GM12872 (cell line): ENCODE measurements at regions not wholly inside any gene's neighbourhood (a gene's known extent, or its start where the extent isn't known, plus 50 kb on each side); places are given as distances from the start of the nearest gene placed in this dataset.

Experiments
- TF ChIP-seq, protein P1 (sequence below): IDR thresholded peaks from 3 replicates; pipeline ENCODE4 v1.5.1; 2011; ENCODE audit warnings: low read depth, mild to moderate bottlenecking, low read length, moderate library complexity; ENCODE audit not compliant: insufficient read depth

DNA sequence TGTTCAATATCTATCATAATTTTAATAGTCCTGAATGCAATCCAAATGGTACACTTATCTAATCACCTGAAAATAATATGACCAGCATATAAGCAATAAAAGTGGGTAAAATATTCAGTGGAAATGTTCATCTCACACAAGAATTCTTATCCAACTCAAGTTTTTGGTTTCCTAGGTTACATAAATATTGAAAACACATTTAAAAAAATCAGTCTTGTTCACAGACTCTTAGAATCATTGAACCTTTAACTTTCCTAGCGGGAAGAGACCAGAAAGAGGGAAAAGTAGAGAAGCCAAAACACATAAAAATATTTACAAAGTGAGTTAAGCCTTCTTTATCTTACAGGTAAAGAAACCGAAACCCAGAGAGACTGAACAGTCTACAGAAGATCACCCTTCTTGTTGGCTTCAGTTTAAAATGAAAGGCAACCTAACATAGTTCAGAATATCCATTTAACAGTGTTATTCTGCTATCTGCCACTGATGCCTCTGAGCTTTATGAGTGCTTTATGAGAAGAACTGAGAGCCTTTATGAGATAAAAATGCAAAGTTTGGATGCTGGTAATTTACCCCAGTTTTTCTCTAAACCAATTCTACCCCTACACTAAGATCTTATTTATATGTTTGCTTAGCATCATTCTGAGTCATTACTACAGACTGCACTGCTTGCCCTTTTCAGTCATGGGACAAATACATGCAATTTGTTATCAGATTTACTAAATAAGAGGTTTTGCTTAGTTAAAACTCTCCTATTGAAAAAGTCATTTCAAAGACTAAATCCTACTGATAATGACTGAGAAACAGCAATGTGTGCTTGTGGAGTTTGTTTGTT, 453.3 kb upstream of the INTU start:
- TF ChIP-seq, protein P1, sequence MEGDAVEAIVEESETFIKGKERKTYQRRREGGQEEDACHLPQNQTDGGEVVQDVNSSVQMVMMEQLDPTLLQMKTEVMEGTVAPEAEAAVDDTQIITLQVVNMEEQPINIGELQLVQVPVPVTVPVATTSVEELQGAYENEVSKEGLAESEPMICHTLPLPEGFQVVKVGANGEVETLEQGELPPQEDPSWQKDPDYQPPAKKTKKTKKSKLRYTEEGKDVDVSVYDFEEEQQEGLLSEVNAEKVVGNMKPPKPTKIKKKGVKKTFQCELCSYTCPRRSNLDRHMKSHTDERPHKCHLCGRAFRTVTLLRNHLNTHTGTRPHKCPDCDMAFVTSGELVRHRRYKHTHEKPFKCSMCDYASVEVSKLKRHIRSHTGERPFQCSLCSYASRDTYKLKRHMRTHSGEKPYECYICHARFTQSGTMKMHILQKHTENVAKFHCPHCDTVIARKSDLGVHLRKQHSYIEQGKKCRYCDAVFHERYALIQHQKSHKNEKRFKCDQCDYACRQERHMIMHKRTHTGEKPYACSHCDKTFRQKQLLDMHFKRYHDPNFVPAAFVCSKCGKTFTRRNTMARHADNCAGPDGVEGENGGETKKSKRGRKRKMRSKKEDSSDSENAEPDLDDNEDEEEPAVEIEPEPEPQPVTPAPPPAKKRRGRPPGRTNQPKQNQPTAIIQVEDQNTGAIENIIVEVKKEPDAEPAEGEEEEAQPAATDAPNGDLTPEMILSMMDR, result no peak

DNA sequence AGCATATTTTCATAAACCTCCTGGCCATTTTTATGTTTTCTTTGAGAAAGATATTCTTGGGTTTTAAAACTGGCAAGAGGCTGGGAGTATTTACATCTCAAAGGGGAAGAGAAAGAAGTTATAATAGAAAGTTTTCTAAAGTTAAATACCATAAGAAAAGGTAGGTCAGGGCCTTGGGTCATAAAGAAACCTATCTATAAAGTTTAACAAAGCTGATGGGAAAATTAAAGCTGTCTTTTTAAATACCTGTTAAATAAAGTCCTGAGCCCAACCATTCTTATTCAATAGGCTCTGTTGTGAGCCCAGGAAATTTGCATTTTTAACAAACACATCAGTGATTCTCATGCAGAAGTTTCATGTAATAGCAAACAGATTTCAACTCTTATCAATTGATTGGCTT, 451.8 kb upstream of the INTU start:
- TF ChIP-seq, protein P1, result no peak

DNA sequence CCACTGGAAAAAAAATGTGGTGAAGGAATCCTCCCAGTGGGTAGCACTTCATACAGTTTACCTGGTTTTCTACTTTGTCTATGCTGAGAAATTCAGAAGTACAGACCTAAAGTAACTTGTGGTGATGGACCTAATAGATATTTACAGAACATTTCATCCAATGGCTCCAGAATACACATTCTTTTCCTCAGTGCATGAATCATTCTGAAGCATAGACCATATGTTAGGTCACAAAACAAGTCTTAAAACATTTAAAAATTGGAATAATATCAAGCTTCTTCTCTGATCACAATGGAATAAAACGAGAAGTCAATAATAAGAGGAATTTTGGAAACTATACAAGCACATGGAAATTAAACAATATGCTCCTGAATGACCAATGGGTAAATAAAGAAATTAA, 450.1 kb upstream of the INTU start:
- TF ChIP-seq, protein P1, result no peak

DNA sequence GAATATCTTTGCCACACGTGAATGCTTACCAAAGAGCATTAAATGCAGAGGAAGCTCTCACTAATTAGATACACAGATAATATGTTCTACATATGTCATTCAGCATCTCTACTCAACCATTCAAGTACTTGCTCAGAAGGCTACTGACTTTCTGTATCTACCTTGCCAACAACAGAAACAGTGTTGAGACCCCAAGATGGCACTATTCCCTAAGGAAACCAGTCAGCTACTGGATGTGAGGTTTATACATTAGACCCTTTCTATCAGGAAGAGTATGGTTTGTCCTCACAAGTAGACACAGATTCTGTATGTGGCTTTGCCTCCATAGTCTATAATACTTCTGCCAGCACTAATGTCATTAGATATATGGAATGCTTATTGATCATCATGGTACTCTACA, 443.9 kb upstream of the INTU start:
- TF ChIP-seq, protein P1, result no peak

DNA sequence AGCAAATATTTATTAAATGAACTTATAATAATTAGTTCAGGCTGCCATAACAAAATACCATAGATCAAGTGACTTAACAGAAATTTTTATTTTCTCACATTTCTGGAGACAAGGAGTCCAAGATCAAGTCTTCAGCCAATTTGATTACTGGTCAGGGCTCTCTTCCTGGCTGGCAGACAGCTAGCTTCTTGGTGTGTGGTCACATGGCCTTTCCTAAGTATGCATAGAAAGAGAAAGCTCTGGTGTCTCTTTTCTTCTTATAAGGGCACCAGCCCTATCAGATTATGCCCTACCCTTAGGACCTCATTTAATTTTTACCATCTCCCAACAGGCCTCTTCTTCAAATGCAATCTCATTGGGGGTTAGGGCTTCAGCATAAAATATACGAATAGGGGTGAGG, 438.5 kb upstream of the INTU start:
- TF ChIP-seq, protein P1, result no peak

DNA sequence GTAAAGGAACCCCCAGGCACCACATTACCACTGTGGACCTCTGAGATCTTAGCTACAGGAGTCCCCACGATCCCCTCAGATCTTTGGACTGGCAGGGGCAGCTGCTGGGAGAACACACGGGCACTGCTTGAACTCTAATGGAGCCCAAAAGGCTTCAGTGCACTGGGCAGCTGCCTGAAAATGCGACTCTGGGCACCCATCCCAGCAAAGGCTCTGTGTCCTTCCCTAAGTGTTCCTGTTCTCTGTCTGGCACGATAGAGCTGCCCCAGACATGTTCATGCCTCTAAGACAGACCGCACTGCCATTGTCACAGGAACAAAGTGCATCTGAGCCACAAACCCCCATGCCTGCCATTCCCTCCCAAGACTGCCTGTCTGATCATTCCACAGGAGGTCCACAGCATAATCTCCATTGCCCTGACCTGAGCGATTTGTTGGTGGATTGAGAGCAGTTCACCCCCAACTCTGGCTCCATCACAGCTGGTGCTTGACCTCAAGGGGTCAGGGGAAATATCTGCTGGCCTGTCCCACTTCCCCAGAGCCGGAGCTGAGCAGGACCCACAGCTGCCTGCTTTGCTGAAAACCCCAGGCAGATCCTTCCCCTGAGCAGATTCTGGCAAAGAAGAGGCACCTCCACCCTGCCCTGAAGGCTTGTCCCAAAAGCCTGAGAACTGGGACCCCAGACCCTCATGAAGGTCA, 436.0 kb upstream of the INTU start:
- TF ChIP-seq, protein P1, result no peak

DNA sequence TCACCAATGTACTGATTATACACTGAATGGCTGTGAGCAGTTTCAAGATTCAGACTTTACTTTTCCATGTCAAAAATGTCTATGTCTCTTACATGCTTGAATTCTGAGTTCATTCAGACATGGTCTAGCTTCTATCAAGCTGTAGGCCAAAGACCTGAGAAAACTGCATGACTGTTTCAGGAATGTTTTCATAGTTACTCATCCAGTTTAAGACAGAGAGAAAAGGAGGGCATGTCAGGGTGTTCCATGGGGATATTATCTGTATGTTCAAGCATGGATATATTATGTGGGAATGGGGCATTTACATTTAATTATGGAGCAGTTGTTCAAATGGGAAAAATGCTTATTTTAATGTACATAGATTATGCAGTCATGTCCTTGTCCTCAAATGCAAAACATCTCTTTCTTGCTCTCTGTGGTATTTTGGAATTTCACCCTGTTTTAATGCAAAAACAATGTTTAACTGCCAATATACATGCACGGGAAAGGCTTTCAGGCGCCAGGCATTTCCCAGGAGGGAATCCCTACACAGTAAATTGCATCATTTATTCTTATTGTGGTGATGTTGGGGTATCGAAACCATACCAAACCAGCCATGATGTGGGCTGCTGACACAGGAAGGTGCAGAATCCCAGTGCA, 429.1 kb upstream of the INTU start:
- TF ChIP-seq, protein P1, result no peak
